OCI-M1 (cell line): ENCODE measurements at regions not wholly inside any gene's neighbourhood (a gene's known extent, or its start where the extent isn't known, plus 50 kb on each side); places are given as distances from the start of the nearest gene placed in this dataset.

Source experiments
- DNase-seq: peaks from one replicate; lab custom pipeline; 2025; lab: John Stamatoyannopoulos, UW

DNA sequence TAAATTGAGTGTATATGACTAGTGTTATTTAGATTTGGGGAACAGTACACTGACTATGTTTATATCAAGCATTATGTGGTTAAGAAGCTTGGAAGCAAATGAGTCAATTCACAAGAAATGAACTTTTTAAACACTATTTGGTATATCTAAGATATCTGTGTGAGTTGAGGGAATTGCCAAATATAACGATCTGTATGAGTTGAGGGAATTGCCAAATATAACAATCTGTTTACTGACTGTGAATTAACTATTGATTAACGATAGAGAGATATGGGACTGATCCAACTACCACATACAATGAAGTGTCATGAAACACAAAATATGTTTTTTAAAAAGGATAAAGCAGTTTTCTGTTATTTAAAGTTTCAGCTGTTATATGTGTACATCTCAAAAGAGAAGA lies 301.4 kb downstream of the TENT4A start:
- no peak for DNase-seq

DNA sequence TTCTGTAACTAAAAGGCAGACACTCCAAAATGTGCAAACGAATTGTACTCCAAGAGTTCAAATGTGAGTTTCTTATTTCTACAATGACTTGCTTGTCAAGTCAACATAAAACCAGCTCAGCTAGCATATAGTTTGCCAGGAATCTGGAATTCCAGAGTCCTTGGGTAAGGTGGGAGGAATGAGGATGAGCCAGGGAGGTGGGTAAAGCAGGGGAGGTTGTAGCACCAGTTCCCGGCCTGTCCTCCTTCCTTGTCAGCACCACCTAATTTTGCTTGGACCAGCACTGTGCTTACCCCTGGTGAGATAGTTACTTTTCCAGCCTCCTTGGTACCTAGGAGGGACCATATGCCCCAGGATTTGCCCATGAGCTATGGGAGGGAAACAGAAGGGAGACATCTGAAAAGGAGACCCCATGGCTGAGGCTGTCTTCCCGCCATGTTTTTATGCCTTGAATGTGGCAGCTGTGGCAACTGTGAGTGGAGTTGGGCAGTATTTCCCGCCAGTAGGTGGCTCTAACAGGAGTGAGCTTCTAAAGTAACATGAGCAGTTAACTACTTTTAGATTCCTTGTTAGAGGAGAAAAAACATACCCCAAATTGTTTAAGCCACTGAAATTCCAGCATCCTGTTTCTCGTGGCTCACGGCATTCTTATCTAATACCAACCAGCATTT lies 302.5 kb downstream of the TENT4A start:
- peak; percentile 8 for DNase-seq

DNA sequence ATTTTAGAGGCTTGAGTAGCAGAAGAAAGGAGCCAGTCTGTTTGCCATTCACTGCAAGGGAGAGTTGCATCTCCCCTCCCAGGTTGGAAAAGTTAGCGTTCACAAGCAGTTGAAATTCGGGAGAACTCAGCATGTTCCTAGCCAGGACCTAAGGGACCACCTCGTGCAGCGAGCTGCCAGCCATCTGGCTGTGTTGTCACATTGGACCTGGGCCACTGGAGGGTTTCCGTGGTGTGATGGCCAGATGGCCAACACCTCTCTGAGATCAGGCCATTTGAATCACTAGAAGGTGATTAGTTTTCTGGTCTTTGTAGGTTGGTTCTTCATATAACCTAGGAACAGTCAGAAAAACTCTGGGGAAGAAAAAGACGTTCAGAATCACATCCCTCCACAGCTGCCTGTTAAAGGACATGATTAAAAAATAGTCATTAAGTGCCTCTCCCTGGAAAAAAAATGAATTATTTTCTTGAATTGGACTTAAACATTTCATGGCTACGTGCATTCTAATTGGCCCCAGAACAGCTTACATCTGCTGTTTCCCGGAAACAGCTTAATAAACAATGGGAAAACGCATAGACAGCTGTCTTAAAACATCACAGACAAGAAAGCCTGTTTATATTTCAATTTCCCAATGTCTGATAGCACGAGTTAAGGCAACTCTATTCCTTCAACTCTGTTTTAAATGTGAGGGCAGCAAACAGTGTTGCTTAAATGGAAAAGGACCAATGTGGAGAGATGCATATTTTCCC lies 303.9 kb downstream of the TENT4A start:
- no peak for DNase-seq

DNA sequence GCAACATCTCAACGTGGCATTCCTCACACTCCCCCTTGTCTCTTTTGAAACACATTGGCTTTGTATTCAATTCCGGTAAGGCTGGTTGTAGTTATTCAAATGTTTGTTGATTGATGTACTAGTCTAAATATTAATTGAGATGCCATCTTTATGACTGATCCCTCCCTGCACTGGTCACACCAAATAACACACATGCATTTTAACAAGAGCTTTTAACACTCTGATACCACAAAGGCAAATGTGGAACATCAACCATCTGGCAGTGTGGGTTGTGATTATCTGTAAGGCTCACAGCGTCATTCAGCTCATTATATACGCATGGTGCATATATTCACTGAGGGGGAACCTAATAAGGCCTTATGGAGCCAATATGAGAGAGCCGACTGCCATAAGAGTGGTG lies 305.0 kb downstream of the TENT4A start:
- DNase-seq, result no peak

DNA sequence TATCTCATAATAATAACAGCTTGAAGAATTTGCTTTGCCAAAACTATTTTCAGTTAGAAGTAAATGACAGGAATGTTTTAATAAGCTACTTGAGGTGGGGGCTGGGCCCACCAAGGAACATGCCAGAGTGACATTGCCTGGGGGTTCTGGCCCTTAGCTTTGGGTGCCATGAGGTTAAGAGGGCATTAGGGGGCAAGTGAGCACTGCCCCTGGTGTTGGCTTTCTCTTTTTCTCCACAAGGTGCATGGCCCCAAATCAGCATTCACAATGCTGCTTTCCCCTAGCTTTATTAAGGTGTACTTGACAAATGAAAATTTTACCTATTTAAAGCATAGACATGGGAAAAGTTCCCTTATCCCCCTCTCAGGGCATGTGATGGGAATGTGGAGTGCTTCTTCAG lies 305.4 kb downstream of the TENT4A start:
- no peak for DNase-seq

DNA sequence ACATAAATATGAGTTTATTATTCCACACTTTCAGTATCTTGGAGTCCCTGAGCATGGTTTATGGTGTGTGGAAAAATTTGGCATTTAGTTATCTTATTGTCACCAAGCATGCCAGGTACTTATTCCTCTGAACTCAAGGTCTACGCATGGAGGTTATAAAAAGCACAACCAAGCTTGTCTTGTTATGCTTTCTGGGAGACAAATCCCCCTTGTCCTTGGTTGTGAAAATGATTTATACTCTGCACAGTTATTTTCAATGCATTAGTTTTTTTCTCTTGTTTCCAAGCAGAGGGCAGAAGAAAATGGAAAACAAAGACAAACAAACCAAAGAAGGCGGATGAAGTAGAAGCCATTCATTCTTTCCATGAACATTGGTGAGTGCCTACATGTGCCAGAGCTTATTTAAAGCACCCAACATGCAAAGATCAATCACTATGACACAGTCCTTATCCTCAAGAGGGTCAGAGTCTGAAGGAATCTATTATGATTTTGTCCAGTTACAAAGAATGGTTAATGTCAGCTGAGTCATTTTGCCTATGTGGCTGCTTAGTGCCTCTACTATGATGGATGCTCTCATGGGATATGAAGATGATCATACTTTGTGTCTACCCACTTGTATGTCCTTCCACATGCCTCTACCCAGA lies 323.1 kb downstream of the TENT4A start:
- no peak for DNase-seq

DNA sequence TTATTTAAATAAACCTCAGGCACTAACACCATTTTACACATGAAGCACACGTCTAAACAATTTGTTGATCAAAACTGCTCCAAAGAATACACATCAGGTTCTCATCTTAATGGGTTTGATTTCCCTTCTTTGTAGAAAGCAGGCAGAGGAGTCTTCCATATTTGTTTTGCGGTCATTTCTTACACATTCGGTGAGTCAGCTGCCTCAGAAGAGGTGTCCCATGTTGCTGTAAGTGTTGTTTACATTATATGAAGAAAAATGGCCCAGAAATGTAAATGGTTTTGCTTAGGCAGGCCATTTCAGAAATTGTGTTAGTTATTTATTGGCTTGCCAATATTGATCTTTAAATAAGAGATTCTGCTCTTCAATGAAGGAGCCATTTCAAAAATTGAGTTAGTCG lies 325.8 kb downstream of the TENT4A start:
- DNase-seq, result no peak

DNA sequence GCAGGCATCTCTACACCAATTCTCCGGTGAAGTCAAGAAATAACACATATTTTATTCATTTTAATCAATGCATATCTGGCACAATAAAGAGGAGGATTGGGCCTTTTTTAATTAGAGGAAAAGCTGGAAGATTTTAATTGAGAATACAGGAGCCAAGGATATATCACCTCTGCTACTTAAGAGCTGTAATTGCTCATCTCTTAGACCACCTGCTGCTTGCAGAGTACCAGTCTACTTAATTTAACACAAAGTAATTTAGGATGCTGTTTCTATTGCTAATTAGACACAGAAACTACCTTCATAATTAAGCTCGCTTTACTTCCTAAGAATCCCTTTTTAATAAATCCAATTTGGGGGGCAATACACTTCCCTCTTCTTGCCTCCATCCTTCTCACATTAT lies 326.9 kb downstream of the TENT4A start:
- no peak for DNase-seq

DNA sequence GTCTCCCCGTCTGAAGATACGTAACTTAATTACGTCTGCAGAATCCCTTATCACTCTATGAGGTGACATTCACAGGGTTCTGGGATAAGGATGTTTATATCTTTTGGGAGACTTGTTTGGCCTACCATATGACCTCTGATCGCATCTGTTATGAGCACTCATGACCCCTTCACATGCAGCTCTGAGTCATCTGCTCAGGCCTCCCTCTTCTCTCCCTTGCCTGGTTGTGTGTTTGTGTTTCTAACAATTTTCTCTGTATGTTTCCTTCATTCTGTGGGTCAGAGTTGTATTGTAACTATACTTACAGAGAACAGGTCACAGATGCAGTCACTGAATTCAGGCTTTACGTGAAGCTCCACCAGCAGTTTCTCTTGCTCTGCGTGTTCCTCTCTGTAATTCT lies 330.6 kb downstream of the TENT4A start:
- DNase-seq, result no peak

DNA sequence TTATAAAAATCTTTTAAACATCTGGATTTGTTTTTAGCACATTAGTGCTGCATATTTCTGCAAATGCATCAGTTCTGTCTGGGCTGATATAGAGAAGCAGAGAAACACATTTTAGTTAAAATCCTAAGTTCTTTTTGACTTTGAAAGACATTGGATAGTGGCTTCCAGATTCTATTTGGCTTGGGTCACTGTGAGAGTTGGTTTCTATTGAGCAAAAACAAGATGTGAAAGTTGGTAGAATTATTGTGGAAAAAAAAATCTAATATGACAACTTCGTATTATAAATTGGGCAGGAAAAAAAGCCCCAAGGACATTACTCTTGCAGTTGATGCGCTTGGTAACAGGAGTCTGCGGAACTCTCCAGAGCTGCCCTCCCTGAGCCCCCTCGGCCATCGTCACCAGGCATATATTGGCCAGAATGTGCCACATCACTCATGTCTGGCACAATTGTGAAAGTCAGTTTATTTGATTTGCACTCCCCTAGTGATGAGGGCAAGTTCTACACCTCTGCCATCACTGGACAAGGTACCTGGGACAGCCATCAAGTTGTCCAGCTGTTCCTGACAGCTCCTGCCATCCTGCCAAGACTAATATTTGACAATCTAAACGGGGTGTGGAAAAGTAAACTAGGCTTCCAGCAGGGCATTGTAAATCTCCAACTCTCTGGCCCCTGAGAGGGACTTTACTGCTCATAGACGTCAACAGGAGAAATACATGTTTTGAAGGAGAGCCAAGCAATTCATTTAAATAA lies 334.5 kb downstream of the TENT4A start:
- no peak for DNase-seq

DNA sequence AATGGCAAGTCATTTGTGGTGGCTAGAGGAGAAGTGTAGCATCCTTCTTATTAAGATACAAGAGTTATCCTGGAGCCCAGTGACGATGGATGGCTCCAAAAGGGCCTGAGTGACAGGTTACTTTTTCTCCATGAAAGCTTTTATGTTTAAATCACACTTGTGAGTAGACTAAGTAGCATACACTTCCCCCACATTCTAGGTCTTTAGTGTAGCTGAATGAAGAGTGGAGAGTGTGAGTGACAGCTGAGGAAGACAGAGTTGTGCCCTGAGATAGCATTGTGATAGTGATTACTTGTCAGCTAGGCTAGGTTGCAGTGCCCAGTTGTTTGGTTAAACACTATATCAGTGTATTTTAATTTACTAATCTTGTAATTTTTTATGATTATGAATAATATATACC lies 337.8 kb downstream of the TENT4A start:
- DNase-seq, result no peak

DNA sequence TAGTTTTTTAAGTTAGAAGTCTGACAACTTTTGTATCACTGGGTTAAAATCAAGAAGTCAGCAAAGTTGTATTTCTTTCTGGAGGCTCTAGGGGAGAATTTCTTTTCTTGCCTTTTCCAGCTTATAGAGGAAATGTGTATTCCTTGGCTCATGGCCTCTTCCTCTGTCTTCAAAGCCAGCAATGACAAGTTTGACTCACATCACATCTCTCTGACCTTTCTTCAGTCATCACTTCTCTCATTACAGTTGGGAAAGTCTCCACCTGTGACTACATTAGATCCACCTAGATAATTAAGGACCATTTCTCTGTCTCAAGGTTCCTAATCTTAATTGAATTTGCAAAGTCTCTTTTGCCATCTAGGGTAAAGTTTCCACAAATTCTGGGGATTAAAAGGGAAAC lies 339.9 kb downstream of the TENT4A start:
- no peak for DNase-seq

DNA sequence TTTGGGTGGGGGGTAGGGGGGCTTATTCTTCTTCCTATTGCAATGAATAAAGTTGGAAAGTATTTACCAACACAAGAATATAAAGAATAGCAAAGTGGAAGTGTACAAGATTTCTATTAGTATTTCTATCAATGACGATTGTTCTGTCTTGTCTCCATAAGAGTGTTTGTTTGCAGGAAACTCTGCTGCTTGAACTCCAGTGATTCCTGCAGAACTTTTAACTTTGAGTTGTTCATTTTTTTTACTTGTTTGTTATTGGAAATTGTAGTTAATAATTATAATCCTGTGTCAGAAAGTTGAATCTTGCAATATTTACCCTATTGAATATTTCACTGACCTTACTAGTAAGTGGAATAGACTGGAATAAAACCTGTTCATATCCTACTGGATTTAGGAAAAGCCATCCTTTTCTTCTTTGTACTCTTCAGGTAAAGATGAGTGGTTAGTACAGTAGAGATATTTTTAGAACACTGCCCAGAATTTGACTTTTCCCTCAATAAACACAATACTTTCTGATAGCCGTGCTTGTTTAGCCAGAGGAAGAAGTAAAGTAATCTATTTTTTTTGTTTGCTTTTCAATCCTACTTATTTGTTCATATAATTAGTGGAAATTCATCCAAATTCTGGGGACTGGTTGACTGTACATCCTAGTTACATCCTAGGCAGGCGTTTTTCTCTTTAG lies 340.4 kb downstream of the TENT4A start:
- no peak for DNase-seq

DNA sequence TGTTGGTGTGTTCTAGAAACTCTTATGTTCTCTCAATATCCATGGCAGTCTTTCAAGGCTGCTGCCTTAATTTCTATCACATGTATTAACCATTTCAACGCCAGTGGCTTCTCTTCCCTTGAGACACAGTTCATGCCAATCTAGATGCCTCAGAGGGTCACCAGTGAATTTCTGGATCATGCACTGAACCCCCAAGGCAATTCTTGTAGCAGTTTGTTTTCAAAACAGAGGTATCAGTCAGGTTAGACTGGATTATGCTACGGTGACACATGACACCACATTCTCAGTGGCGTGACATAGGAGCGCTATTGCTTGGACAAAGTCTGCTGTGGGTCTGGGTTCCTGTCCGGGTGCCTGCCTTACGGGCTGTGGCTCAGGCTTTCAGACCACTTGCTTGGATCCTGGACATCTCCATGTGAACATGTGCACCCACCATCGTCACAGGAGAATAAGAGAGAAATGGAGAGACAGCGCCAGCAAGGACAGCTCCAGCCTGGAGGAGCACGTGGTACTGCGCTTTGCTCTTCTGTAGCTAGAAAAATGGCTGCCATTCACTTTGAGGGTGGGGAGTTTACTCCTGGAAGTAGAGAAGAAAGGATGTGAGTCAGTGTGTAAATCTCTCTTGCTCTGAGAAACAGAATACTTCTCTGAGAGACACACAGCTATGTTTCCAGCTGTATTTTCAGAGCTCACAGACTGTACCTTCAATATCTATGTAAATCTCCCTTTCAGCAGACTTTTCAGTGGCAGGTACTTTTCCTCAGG lies 329.3 kb upstream of the ADCY2 start:
- no peak for DNase-seq

DNA sequence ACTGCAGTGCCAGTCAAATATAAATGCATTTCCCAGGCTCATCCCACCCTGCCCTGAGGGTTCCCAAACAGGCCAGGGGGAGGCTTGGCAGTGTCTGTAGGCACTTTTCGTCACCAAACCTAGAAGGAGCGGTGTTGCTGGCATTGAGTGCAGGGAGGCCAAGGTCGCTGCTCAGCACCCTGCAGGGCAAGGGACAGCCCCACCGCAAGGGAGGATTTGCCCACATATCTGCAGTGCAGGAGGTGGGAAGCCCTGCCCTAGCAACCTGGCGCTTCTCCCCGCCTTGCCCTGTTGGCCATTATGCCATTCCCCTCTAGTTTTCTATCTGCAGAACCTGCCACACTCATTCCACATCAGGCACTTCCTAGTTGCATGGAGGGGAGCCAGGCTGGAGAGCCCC lies 327.8 kb upstream of the ADCY2 start:
- DNase-seq, result no peak

DNA sequence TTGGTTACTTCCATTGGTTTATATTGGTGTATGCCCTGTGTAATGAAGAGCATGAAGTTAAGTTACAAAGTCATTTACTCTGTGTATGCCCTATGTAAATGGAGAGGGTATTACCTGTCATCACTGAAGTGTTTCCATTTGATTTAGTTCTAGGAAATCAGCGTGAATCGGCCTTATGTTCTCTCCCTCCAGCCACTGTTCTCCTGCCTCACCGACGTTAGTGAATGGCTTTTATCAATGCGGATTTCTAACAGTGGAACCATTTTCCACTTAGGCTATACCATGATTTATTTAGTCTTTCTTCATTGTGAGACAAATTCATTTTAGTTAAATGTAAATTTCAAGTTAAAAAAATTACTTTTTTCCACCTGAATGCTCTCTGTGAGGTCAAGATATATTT lies 327.0 kb upstream of the ADCY2 start:
- DNase-seq, result no peak

DNA sequence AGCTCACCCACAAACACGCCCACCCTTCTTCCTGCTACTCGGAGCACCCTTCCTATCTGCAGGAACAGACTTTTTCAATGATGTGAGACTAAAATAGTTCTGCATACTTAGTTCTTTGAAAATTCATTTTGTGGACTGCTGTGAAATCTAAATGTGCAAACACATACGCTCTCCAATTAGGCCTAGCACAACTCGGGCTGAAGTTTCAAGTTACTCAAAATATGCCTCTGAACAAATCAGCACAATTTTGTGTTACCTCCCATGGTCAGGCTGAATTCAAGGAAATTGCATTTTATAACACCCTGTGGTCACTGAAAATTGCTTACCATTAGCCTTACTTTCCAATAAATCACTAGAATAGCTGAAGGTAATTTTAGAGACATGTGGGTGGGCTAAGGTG lies 323.8 kb upstream of the ADCY2 start:
- DNase-seq, result no peak

DNA sequence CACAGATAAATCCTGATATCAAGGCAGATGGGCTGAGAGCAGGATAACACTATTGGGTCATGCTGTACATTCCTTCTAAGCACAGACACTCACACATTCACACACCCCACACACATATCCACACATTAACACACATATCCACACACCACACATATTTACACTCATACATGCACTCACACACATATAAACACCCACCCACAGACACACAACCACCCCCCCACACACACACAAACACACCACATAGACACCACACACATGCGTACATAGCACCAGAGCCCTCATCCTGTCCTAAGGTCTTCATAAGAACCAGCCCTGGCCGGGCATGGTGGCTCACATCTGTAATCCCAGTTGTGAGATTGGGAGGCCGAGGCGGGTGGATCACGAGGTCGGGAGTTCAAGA lies 322.3 kb upstream of the ADCY2 start:
- DNase-seq, result no peak

DNA sequence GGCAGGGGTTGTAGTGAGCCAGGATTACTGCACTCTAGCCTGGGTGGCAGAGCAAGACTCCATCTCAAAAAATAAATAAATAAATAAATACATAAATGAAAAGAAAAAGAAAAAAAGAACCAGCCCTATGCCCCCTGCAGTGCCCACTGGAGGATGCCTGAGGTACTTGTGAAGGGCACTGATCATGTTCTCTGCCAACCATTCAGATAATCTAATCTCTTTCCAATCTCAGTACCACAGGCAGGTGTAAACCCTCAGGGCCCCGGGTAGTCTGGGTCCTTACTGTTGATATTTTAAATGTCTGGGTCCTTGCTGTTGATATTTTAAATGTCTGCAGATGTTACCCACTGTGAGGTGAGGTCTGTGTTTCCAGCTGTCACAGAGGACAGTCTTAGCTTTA lies 321.8 kb upstream of the ADCY2 start:
- no peak for DNase-seq

DNA sequence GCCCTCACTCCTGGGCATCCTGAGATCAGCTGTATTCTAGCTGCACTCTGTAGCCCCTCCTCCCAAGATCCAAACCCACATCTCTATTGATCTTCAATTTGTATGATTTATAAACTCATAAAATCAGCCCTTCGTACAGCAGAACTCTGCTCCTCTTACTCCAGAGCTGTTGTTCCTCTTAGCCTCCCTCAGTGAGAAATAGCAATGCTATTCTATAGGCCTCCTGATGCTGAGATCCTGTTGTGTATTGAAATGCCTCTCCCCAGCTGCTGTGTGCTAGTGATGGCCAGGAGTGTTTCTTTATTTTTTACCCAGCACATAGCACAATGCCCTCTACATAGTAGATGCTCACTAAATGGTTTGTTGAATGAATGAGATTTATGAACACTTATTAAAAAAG lies 320.5 kb upstream of the ADCY2 start:
- DNase-seq, result no peak

DNA sequence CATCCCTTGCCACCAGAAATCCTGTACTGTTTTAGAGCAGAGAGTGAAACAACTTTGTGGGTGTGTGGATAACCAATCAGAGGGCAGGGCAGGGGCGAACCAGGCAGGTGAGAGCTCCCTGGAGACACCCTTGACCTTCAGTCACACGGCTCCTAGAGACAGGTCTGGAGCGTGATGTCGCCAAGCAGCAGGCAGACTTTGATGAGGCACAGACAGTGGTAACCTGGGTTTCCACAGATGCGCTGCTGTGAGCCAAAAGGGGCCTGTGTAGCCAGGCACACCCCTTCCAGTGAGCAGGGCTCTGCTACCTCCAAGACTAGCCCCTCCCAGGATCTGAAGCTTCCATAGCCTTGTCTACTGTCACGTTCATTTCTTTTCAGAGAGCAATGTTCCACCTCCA lies 317.8 kb upstream of the ADCY2 start:
- no peak for DNase-seq
